Stimulated activated CD4-positive, alpha-beta T cell treated with anti-CD3 and anti-CD28 coated beads, Interleukin-12 subunit alpha, Interleukin-12 subunit beta, amount 100 ng/mL, for 48 hours (primary cell): ENCODE measurements at regions not wholly inside any gene's neighbourhood (a gene's known extent, or its start where the extent isn't known, plus 50 kb on each side); places are given as distances from the start of the nearest gene placed in this dataset.

Experiments used
- DNase-seq, 3 donors: peaks; one replicate each; pipeline ENCODE4 v3.0.0-alpha.2; 2020; ENCODE audit warnings: low read depth in 2 of 3, low spot score in 1 of 3

GRCh38 chr9:119775410-119775809 lies 406.2 kb upstream of the BRINP1 start:
- no peak for DNase-seq

DNA sequence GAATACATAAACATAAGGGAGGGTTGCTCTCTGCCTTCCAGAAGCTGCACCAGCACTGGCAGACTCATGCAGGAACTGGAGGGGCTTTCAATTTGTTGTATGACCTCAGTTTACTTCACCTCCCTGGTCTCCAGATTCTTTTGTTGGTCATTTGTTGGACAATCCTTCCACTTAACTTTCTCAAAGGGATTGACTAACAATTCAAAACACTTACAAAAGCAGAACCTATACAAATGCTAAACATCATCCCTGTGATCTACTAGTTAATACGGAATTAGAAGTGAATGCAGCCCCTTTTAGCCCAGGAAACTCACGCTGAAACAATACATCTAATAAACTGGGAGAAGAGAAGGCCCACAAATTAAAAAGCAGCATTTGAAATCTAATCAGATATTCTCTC lies 404.6 kb upstream of the BRINP1 start:
- DNase-seq: no peak

DNA sequence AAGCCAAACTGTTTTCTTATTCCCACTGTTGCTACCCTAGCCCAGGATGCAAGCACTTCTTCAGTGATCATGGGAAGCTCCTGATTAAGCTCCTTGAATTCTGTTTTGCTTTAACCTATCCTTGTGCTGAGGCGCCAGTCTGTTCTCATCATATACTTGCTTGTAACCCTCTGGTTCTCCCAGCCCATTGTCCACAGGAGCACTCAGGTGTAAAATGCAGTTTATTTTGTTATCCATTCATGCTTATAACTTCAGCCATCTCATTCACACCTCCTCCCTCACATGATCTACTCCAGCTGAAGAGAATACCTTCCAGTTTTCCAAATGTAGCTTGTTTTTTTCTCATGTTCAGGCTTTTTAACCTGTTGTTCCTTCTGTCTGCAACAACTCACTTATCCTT lies 402.1 kb upstream of the BRINP1 start:
- DNase-seq: no peak

DNA sequence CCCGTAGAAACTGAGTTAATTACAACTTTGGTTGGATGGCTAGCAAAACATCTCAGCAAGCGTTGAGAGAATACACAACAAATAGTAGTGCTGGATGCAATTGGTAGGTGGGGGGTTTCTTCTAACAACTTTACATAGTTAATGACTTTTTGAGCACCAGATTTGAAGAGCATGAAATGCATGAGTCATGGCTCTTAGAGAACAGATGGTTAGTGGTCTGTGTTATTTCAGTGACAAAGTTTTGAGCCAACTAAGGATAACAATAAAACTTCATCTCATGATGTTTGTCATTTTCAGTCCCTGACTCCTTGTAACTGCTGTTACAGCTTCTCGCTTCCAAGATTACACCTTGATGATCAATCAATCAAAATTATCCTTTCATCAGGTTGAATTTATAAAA lies 399.0 kb upstream of the BRINP1 start:
- no peak for DNase-seq

- DNase-seq: no peak
These were observed 396.5 kb upstream of the BRINP1 start for GRCh38 chr9:119765632-119766175.

GRCh38 chr9:119763260-119763659 lies 394.0 kb upstream of the BRINP1 start:
- DNase-seq: no peak

DNA sequence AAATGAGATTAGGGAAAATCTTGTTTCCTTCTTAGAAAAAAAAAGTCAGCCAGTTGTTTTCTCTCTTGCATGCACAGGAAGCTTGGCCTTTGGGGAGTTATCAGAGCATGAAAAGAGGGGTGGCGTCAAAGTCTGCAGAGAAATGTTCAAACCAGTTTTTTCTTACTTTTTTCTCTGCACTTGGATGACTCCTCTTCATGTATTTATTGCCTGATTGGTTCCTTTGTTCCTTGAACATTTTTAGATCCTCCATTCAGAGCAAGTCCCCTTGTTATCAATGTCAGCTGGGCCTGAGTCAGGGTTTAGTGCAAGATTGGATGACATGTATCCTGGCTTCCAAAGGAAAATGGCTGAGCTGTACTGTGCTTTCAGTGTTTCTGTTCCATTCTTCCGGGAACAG lies 392.6 kb upstream of the BRINP1 start:
- no peak for DNase-seq

- no peak for DNase-seq
These were observed 389.8 kb upstream of the BRINP1 start for GRCh38 chr9:119758990-119759389.

DNA sequence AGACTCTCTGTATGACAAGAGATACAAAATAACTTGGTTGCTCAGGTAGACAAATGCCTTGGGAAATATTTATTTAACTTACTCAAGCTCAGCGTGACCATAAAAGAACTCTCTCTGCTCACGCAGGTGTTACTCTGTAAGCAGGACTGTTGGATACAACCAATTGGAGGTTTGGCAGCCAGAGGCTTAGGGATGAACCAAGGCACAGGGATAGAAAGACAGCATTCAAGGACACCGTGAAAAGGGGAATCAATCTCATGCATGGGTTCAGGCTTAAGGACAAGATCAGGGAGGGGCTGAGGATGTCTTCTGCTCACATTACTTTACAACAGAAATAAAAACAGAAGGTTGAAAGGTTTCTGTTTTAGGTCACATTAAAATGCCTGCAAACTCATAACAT lies 389.0 kb upstream of the BRINP1 start:
- DNase-seq: no peak

DNA sequence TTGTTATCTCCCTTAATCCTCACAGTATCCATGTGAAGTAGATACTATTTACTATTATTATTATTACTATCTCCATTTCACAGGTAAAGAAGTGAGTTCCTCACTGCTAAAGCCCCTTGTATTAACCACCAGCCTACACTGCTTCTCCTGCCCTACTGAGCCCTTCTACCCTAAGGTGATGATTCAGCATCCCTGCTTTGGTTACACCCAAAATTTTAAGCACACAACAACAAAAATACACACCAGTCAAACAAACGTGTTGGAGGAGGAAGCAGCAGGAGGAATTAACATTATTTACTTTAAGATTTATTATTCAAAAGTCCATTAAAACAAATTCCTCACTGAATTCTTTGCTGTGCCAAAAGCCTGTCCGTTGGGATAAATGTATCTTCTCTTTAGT lies 370.2 kb upstream of the BRINP1 start:
- no peak for DNase-seq

- no peak for DNase-seq
These were observed 367.5 kb upstream of the BRINP1 start for GRCh38 chr9:119736491-119737454.

GRCh38 chr9:119727988-119728387 lies 358.8 kb upstream of the BRINP1 start:
- no peak for DNase-seq

DNA sequence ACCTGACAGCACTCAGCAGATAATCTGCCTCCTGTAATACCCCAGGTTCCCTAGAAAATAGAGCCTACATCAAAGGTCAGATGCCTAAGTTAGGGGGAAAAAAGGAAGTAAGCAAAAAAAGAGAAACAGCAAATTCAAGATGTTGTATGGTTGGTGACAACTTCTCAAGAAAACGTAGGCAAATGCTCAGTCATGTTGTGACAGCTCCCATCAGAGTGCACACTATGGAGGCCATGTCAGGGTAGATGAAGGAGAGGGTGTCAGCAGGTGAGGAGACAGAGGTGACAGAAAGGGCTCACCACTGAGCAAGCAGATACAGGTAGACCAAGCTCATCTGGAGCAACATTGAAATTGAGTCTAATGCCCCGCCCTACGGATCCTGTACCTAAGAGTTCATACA lies 356.8 kb upstream of the BRINP1 start:
- DNase-seq: no peak

GRCh38 chr9:119722384-119722783 lies 353.1 kb upstream of the BRINP1 start:
- no peak for DNase-seq

DNA sequence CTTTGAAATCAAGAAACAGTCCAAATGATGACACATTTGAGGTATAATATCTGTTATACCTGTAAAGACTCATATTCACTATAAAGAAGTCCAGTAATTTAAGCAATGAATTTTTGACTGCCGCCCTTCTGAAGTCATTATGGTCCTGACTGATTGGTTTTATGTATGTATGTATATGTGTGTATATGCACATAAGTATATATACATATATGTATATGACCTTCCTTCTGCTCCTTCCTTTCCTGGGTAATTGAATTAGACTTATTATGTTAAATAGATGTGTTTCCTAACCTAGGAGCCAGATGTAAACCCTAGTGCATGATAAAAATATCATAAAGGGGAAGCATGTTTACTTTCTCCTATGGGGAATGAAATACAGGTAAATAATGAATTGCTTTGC lies 343.1 kb upstream of the BRINP1 start:
- no peak for DNase-seq

- DNase-seq: no peak
These were observed 340.2 kb upstream of the BRINP1 start for GRCh38 chr9:119709431-119709830.

DNA sequence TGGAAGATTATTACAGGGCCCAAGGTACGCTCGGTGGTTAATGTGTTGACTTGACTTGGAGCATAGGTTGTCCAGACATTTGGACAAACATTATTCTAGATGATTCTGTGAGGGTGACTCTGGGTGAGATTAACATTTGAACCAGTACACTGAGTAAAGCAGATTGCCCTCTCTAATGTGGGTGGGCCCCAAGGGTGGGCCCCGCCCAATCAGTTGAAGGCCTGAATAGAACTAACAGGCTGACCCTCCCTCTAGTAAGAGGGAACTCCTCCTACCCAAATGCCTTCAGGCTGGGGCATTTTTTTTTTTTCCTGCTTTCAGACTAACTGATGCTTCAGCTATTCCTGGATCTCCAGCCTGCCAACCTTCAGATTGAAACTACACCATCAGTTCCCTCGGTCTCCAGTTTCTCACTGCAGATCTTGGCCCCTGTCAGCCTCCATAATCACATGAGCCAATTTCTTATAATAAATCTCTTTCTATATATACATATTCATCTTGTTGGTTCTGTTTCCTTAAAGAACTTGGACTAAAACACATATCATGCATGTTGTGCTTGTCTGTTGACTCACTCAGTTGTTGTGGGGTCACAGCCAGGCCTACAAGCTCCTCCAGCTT lies 338.1 kb upstream of the BRINP1 start:
- DNase-seq: no peak

- DNase-seq: no peak
These were observed 332.4 kb upstream of the BRINP1 start for GRCh38 chr9:119701651-119702050.

DNA sequence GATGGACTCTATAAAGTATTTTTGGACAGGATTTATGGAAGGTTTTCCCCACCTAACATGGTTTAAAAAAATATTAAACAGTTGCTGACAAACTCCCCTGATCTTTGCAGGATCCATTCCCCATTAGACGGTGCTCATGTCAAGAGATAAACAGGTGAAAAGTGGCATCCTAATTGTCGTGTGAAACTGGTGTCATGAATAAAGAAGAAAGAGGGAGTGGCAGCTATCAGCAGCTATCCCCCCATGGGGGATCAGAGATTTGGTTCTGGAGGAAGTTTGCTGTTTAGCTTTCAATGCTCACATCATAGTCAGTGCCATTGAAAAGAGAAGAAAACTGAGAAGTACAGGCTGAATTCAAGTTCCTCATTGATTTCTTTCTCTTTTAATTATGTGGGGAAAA lies 329.3 kb upstream of the BRINP1 start:
- no peak for DNase-seq

- no peak for DNase-seq
These were observed 328.8 kb upstream of the BRINP1 start for GRCh38 chr9:119697996-119698395.

GRCh38 chr9:119689879-119690278 lies 320.6 kb upstream of the BRINP1 start:
- no peak for DNase-seq

- no peak for DNase-seq
These were observed 319.3 kb upstream of the BRINP1 start for GRCh38 chr9:119688547-119688946.
